Lower leg skin (tissue), 4 donors: ENCODE measurements at regions not wholly inside any gene's neighbourhood (a gene's known extent, or its start where the extent isn't known, plus 50 kb on each side); places are given as distances from the start of the nearest gene placed in this dataset.

Source experiments
- DNase-seq, 2 donors: peaks; one replicate each; pipeline ENCODE4 v3.0.0-alpha.2; 2019; ENCODE audit warnings: low spot score in 2 of 2
- H3K4me3 ChIP-seq: fragments of 200-600 bp; sonication (generic); 2 replicates; pipeline ENCODE4 v1.5.1; 2017; ENCODE audit warnings: mild to moderate bottlenecking, low read depth; ENCODE audit not compliant: poor library complexity, severe bottlenecking
- CTCF ChIP-seq, 3 donors: fragments of 450-650 bp; IDR thresholded peaks; one replicate each; pipeline ENCODE4 v1.5.1; 2016; ENCODE audit warnings: antibody characterized with exemption in 3 of 3, mild to moderate bottlenecking in 3 of 3, moderate library complexity in 2 of 3
- POLR2A ChIP-seq, 2 donors: fragments of 450-650 bp; IDR thresholded peaks; one replicate each; pipeline ENCODE4 v1.6.1; 2016 to 2017; ENCODE audit warnings: antibody characterized with exemption in 2 of 2, mild to moderate bottlenecking in 1 of 2, moderate library complexity in 1 of 2
- WGBS, 2 donors: methylation state at CpG; one replicate each; pipeline ENCODE4 v1.1.5; 2018; 5-methylcytosine and 5-hydroxymethylcytosine counted together
- intact Hi-C: fragments of 100-400 bp; cut with DNase I; formaldehyde crosslinking; loops from one replicate; pipeline ENCODE4 v1.15.0; 2023; ENCODE audit warnings: low total_unique reads

GRCh38 chr6:141174932-141175331, 957.8 kb upstream of the GJE1 start:
- no peak for TF ChIP-seq CTCF (IDR thresholded peaks at IDR 0.05)
- no peak for TF ChIP-seq POLR2A (IDR thresholded peaks at IDR 0.05)
- 88 to 93% methylated on average over 18 of the region's 18 CpGs for whole genome bisulfite sequencing, 2 donors

GRCh38 chr6:141173529-141173928, 959.2 kb upstream of the GJE1 start:
- H3K4me3 ChIP-seq, result no peak overlapping the region
- intact Hi-C loops, result no loop called here
- TF ChIP-seq POLR2A (IDR thresholded peaks at IDR 0.05), result no peak
- no peak for TF ChIP-seq CTCF (IDR thresholded peaks at IDR 0.05)
- DNase-seq, result no peak

More at GRCh38 chr6:141174932-141175331, 957.8 kb upstream of the GJE1 start:
- H3K4me3 ChIP-seq, result no peak overlapping the region
- intact Hi-C loops, result no loop called here
- DNase-seq, result no peak

- WGBS, 2 donors, result 58 to 59% methylated on average over 1 of the region's 1 CpG
- intact Hi-C loops, result no loop called here
- no peak overlapping the region for H3K4me3 ChIP-seq
- no peak for TF ChIP-seq POLR2A (IDR thresholded peaks at IDR 0.05)
- TF ChIP-seq CTCF (IDR thresholded peaks at IDR 0.05), result no peak
- no peak for DNase-seq
Measured at GRCh38 chr6:141169419-141169818, 963.3 kb upstream of the GJE1 start.

- H3K4me3 ChIP-seq, result no peak overlapping the region
- WGBS, 2 donors, result 92 to 93% methylated on average over 13 to 20 of the region's 20 CpGs
- no peak for DNase-seq
- no peak for TF ChIP-seq POLR2A (IDR thresholded peaks at IDR 0.05)
- TF ChIP-seq CTCF (IDR thresholded peaks at IDR 0.05), result no peak
- intact Hi-C loops, result no loop called here
Measured at GRCh38 chr6:141167945-141168344, 964.8 kb upstream of the GJE1 start.

GRCh38 chr6:141165002-141165665, 967.6 kb upstream of the GJE1 start:
- DNase-seq, result no peak
- WGBS, 2 donors, result 74 to 75% methylated on average over 1 of the region's 1 CpG
- no peak for TF ChIP-seq CTCF (IDR thresholded peaks at IDR 0.05)
- no peak for TF ChIP-seq POLR2A (IDR thresholded peaks at IDR 0.05)
- no peak overlapping the region for H3K4me3 ChIP-seq
- intact Hi-C loops, result no loop called here
